HG03469 (cell line): ENCODE measurements at regions not wholly inside any gene's neighbourhood (a gene's known extent, or its start where the extent isn't known, plus 50 kb on each side); places are given as distances from the start of the nearest gene placed in this dataset.

ENCODE experiments used
- ATAC-seq: cut with Tn5 transposase; IDR thresholded peaks from one replicate; pipeline ENCODE4 v1.9.1; 2021; ENCODE audit warnings: mild to moderate bottlenecking, moderate library complexity, moderate number of reproducible peaks; ENCODE audit not compliant: unreplicated experiment

DNA sequence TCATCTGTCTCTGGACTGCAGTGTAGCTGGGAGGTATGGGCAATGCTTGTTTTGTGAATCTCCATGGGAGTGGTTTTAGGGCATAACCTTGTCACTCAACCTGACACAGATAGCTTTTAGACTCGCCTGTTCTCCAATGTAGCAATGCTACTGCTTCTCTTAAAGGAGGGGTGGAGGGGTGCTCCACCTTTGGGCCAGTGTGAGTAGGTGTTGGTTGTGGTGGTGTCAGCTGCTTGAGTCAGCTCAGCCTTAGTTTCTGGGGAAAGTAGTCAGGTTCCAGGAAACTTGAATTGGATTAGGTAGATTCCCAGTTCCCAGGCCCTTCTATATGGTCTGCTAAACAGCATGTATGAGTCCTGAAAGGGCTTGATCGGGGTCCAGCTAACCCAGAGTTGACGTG is 91.1 kb upstream of the PLPPR1 start:
- ATAC-seq, result no peak

- ATAC-seq, result no peak
These were observed 90.0 kb upstream of the PLPPR1 start for GRCh38 chr9:100938507-100938906.

DNA sequence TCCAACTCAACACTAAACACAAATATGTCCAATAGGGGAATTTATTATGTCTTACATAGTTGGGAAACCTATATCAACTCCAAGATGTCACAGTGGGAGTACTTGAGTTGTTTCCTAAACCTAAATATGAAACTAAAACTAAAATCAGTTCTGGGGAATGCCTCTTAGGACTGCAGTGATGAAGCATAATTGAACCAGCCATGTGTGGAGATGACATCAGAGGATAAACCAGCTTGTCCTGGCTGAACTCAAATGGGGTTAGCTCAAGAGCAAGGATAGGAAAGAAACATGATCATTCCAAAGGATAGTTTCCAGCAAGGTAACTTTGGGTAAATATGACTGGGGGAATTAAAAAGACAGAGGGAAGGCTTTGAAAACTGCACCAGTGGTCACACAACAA is 88.9 kb upstream of the PLPPR1 start:
- ATAC-seq, result no peak

- ATAC-seq, result no peak
These were observed 69.3 kb upstream of the PLPPR1 start for GRCh38 chr9:100959226-100959625.
